A549 (cell line): ENCODE measurements at regions not wholly inside any gene's neighbourhood (a gene's known extent, or its start where the extent isn't known, plus 50 kb on each side); places are given as distances from the start of the nearest gene placed in this dataset.

ENCODE experiments used
- BCL3 ChIP-seq: fragments of >200 bp; sonication (Bioruptor Twin); formaldehyde crosslinking; IDR thresholded peaks from 3 replicates; pipeline ENCODE4 v1.6.1; 2016
- ELK1 ChIP-seq: fragments of 150-350 bp; IDR thresholded peaks from 2 replicates; pipeline ENCODE4 v1.6.1; 2014; ENCODE audit warnings: low read depth, mild to moderate bottlenecking, low read length
- EP300 ChIP-seq, 2 experiments: fragments of >200 bp; sonication (Bioruptor Twin); formaldehyde crosslinking; IDR thresholded peaks; 2 replicates in 1 of 2; 3 replicates in 1 of 2; pipeline ENCODE4 v1.6.1; 2016 to 2017
- KDM1A ChIP-seq: fragments of 200-600 bp; sonication (generic); IDR thresholded peaks from 2 replicates; pipeline ENCODE4 v1.6.1; 2016; ENCODE audit warnings: low read depth, mild to moderate bottlenecking
- POLR2A ChIP-seq: IDR thresholded peaks from 2 replicates; pipeline ENCODE4 v1.6.1; 2012; ENCODE audit warnings: mild to moderate bottlenecking, low read length
- RAD21 ChIP-seq, 2 experiments: fragments of >200 bp in 1 of 2; sonication (Bioruptor Twin) in 1 of 2; formaldehyde crosslinking in 1 of 2; IDR thresholded peaks in 1 of 2; conservative IDR thresholded peaks in 1 of 2; 2 replicates in 1 of 2; 3 replicates in 1 of 2; pipeline ENCODE4 v1.6.1; 2012 to 2018; ENCODE audit warnings: inconsistent platforms in 1 of 2
- TF ChIP-seq, protein P1 (sequence below): fragments of >200 bp; sonication (Bioruptor Twin); formaldehyde crosslinking; IDR thresholded peaks from 3 replicates; pipeline ENCODE4 v1.5.1; 2016

DNA sequence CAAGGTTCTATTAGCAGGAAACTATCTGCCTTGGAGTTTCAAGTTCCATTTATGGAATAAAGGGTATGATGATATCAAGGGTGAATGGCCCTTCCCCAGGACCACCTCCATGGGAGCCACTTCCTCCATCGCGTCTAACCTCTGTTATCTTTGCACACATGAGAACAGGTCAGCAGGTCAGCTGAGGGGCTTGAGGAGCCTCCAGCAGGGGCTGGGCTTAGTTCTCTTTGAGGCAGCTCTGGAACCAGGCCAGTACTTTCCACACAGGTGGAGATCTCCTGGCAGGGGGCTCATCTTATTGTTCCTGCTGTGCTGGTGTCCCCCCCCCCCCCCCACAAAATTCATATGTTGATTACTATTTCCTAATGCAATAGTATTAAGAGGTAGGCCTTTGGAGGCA, 472.2 kb upstream of the ZMIZ1 start:
- TF ChIP-seq POLR2A (no peak), EP300 (IDR thresholded peaks at IDR 0.05) (no peak), ELK1 (no peak), KDM1A (no peak), RAD21 (conservative IDR thresholded peaks at IDR 0.05 in 1 of 2, IDR thresholded peaks at IDR 0.05 in 1 of 2) (no peak), BCL3 (no peak)
- TF ChIP-seq, protein P1, sequence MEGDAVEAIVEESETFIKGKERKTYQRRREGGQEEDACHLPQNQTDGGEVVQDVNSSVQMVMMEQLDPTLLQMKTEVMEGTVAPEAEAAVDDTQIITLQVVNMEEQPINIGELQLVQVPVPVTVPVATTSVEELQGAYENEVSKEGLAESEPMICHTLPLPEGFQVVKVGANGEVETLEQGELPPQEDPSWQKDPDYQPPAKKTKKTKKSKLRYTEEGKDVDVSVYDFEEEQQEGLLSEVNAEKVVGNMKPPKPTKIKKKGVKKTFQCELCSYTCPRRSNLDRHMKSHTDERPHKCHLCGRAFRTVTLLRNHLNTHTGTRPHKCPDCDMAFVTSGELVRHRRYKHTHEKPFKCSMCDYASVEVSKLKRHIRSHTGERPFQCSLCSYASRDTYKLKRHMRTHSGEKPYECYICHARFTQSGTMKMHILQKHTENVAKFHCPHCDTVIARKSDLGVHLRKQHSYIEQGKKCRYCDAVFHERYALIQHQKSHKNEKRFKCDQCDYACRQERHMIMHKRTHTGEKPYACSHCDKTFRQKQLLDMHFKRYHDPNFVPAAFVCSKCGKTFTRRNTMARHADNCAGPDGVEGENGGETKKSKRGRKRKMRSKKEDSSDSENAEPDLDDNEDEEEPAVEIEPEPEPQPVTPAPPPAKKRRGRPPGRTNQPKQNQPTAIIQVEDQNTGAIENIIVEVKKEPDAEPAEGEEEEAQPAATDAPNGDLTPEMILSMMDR = no peak
